K562 (cell line): ENCODE measurements at regions not wholly inside any gene's neighbourhood (a gene's known extent, or its start where the extent isn't known, plus 50 kb on each side); places are given as distances from the start of the nearest gene placed in this dataset.
A peak's percentile ranks its signal among the peaks of the same experiment; 100 is the strongest.

ENCODE experiments used
- BRD9 ChIP-seq: fragments of 450-650 bp; IDR thresholded peaks from 2 replicates; pipeline ENCODE4 v1.6.1; 2018; ENCODE audit warnings: low read depth; ENCODE audit not compliant: partially characterized antibody
- DMBX1 ChIP-seq: fragments of 250-450 bp; sonication (Bioruptor Pico); IDR thresholded peaks from 2 replicates; pipeline ENCODE4 v1.8.0; 2022; ENCODE audit warnings: inconsistent platforms, mild to moderate bottlenecking, moderate library complexity, borderline replicate concordance
- EGR1 ChIP-seq: fragments of 450-650 bp; conservative IDR thresholded peaks from 2 replicates; pipeline ENCODE4 v1.6.1; 2017; ENCODE audit warnings: mild to moderate bottlenecking
- EWSR1 ChIP-seq: fragments of 450-650 bp; IDR thresholded peaks from 2 replicates; pipeline ENCODE4 v1.6.1; 2018; ENCODE audit warnings: borderline replicate concordance, mild to moderate bottlenecking, low read depth, moderate library complexity; ENCODE audit not compliant: partially characterized antibody
- HDAC2 ChIP-seq: fragments of 450-650 bp; IDR thresholded peaks from 2 replicates; pipeline ENCODE4 v1.6.1; 2016; ENCODE audit warnings: mild to moderate bottlenecking
- JUNB ChIP-seq: fragments of 450-650 bp; formaldehyde crosslinking; conservative IDR thresholded peaks from 2 replicates; pipeline ENCODE4 v1.4.0; 2020; ENCODE audit warnings: mild to moderate bottlenecking
- KAT7 ChIP-seq: sonication (generic); formaldehyde crosslinking; IDR thresholded peaks from 2 replicates; pipeline ENCODE4 v1.8.0; 2022; ENCODE audit warnings: missing genetic modification reagents, mild to moderate bottlenecking, borderline replicate concordance
- MAFG ChIP-seq: fragments of 450-650 bp; conservative IDR thresholded peaks from 2 replicates; pipeline ENCODE4 v1.6.1; 2016; ENCODE audit warnings: missing genetic modification characterization, missing compliant biosample characterization
- MCM3 ChIP-seq: fragments of 450-650 bp; IDR thresholded peaks from 2 replicates; pipeline ENCODE4 v1.6.1; 2016
- NFE2 ChIP-seq: IDR thresholded peaks from 2 replicates; pipeline ENCODE4 v1.6.1; 2014; ENCODE audit warnings: antibody characterized with exemption, low read depth
- NFRKB ChIP-seq: fragments of 450-650 bp; IDR thresholded peaks from 2 replicates; pipeline ENCODE4 v1.6.1; 2016; ENCODE audit warnings: low read depth
- OTX1 ChIP-seq: fragments of 450-650 bp; formaldehyde crosslinking; IDR thresholded peaks from 2 replicates; pipeline ENCODE4 v1.4.0; 2022; ENCODE audit warnings: mild to moderate bottlenecking
- PKNOX1 ChIP-seq: fragments of 450-650 bp; IDR thresholded peaks from 2 replicates; pipeline ENCODE4 v1.6.1; 2016
- RBM15 ChIP-seq: fragments of 200-400 bp; formaldehyde crosslinking; IDR thresholded peaks from 2 replicates; pipeline ENCODE4 v1.6.1; 2018; ENCODE audit warnings: mild to moderate bottlenecking, low read length, moderate library complexity; ENCODE audit not compliant: insufficient read depth
- RFX7 ChIP-seq: fragments of 250-450 bp; sonication (Bioruptor Pico); IDR thresholded peaks from 2 replicates; pipeline ENCODE4 v1.5.1; 2021; ENCODE audit warnings: mild to moderate bottlenecking
- SRSF1 ChIP-seq: fragments of 200-400 bp; formaldehyde crosslinking; IDR thresholded peaks from 2 replicates; pipeline ENCODE4 v1.6.1; 2017; ENCODE audit warnings: mild to moderate bottlenecking, low read depth, low read length, moderate library complexity
- TGIF2 ChIP-seq: sonication (generic); formaldehyde crosslinking; IDR thresholded peaks from 2 replicates; pipeline ENCODE4 v1.8.1; 2022; ENCODE audit warnings: mild to moderate bottlenecking, missing genetic modification reagents, moderate library complexity
- TOE1 ChIP-seq, 2 experiments: fragments of 450-650 bp in 1 of 2; sonication (generic) in 1 of 2; formaldehyde crosslinking in 1 of 2; IDR thresholded peaks; 2 replicates each; pipeline versions ENCODE4 v1.7.1 to v1.8.0; 2016 to 2022; ENCODE audit warnings: borderline replicate concordance in 2 of 2, mild to moderate bottlenecking in 2 of 2, antibody characterized with exemption in 1 of 2, inconsistent platforms in 1 of 2, low read depth in 1 of 2, missing genetic modification reagents in 1 of 2, moderate library complexity in 1 of 2
- ZFPM2 ChIP-seq: fragments of 250-450 bp; sonication (Bioruptor Pico); IDR thresholded peaks from 2 replicates; pipeline ENCODE4 v1.5.1; 2022; ENCODE audit warnings: mild to moderate bottlenecking
- ZKSCAN8 ChIP-seq: fragments of 200-800 bp; sonication (Bioruptor generic); IDR thresholded peaks from 2 replicates; pipeline ENCODE4 v1.6.1; 2016; ENCODE audit warnings: missing genetic modification characterization, missing compliant biosample characterization
- ZNF224 ChIP-seq: sonication (generic); formaldehyde crosslinking; IDR thresholded peaks from 2 replicates; pipeline ENCODE4 v1.8.0; 2022; ENCODE audit warnings: mild to moderate bottlenecking, missing genetic modification reagents
- ZNF280B ChIP-seq: fragments of 250-450 bp; sonication (Bioruptor Pico); IDR thresholded peaks from 2 replicates; pipeline ENCODE4 v1.5.1; 2021; ENCODE audit warnings: mild to moderate bottlenecking
- ZNF707 ChIP-seq: fragments of 250-450 bp; sonication (Bioruptor Pico); conservative IDR thresholded peaks from 2 replicates; pipeline ENCODE4 v1.8.0; 2022; ENCODE audit warnings: inconsistent platforms, mild to moderate bottlenecking, moderate library complexity
- ZNF740 ChIP-seq, 3 experiments: fragments of 200-800 bp in 1 of 3; sonication (Bioruptor generic) in 1 of 3; sonication (generic) in 1 of 3; formaldehyde crosslinking in 1 of 3; IDR thresholded peaks; 2 replicates each; pipeline versions ENCODE4 v1.6.1 to v1.8.0; 2016 to 2022; ENCODE audit warnings: mild to moderate bottlenecking in 2 of 3, missing compliant biosample characterization in 2 of 3, missing genetic modification characterization in 2 of 3, missing genetic modification reagents in 1 of 3

- TF ChIP-seq PKNOX1 (no peak), JUNB (CRISPR knock-in tag) (no peak), OTX1 (0 out of 2 replicates have a peak, but pooled peaks have one; percentile 3), ZNF707 (CRISPR knock-in tag) (no peak), ZFPM2 (CRISPR knock-in tag) (peak; percentile 81; the same call in 1 of the 2 replicates), BRD9 (no peak), ZNF740 (CRISPR knock-in tag; IDR thresholded peaks at IDR 0.05) (no peak; the same call in 1 of the 2 replicates), ZNF740 (tag; IDR thresholded peaks at IDR 0.05) (no peak), SRSF1 (no peak), NFE2 (no peak), ZNF280B (no peak), RFX7 (CRISPR knock-in tag) (peak; percentile 73; the same call in 1 of the 2 replicates), MCM3 (no peak), KAT7 (CRISPR knock-in tag) (peak; percentile 66; the same call in 1 of the 2 replicates), TOE1 (IDR thresholded peaks at IDR 0.05; ENCODE audit: borderline replicate concordance) (no peak), TOE1 (CRISPR knock-in tag; IDR thresholded peaks at IDR 0.05; ENCODE audit: borderline replicate concordance, low read depth) (peak; percentile 98), NFRKB (no peak), EWSR1 (peak; percentile 17), EGR1 (no peak), ZKSCAN8 (no peak), HDAC2 (no peak), RBM15 (no peak), TGIF2 (CRISPR knock-in tag) (peak; percentile 35; the same call in 1 of the 2 replicates), DMBX1 (CRISPR knock-in tag) (no peak), MAFG (tag) (no peak), ZNF224 (CRISPR knock-in tag) (0 out of 2 replicates have a peak, but pooled peaks have one; percentile 34)
These were observed 128.5 kb downstream of the HFE start (continued) for GRCh38 chr6:26215585-26216358.
